Erythroblast (primary cell): ENCODE measurements at regions not wholly inside any gene's neighbourhood (a gene's known extent, or its start where the extent isn't known, plus 50 kb on each side); places are given as distances from the start of the nearest gene placed in this dataset.

Source experiments
- DNase-seq, 2 experiments: peaks; one replicate each; lab custom pipeline; 2025; lab: John Stamatoyannopoulos, UW
- GATA1 ChIP-seq: IDR thresholded peaks from 2 replicates; pipeline ENCODE4 v1.6.1; 2011; ENCODE audit warnings: low read depth, mild to moderate bottlenecking, control low read depth, low read length, moderate library complexity
- POLR2A ChIP-seq: IDR thresholded peaks from 2 replicates; pipeline ENCODE4 v1.6.1; 2011; ENCODE audit warnings: mild to moderate bottlenecking, low read length

DNA sequence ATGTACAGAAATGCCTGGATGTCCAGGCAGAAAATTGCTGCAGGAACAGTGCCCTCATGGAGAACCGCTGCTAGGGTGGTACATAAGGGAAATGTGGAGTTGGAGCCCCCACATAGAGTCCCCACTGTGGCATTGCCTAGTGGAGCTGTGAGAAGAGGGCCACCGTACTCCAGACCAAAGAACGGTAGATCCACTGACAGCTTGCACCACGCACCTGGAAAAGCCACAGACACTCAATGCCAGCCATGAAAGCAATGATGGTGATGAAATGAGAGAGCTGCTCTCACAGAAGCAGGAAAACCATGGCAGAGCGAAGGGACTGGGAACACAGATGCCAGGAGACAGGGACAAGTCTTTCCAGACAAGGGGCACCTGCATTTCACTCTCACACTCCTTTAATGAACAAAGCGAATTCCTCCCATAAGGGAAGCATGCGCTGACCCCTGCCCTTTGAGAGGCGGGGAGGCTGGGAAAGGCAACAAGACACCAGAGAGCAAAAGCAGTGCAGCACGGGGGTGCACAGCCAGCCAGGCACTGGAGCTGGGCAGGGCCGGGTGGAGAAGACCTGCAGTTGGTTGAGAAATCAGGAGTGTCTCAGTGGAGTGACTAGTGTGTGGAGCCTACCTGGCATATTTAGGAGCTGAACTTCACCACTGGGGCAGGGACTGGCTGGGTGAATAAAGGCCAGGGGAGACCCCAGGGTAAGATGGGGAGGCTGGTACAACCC is 1025.2 kb downstream of the TBC1D22A start:
- no peak for DNase-seq

DNA sequence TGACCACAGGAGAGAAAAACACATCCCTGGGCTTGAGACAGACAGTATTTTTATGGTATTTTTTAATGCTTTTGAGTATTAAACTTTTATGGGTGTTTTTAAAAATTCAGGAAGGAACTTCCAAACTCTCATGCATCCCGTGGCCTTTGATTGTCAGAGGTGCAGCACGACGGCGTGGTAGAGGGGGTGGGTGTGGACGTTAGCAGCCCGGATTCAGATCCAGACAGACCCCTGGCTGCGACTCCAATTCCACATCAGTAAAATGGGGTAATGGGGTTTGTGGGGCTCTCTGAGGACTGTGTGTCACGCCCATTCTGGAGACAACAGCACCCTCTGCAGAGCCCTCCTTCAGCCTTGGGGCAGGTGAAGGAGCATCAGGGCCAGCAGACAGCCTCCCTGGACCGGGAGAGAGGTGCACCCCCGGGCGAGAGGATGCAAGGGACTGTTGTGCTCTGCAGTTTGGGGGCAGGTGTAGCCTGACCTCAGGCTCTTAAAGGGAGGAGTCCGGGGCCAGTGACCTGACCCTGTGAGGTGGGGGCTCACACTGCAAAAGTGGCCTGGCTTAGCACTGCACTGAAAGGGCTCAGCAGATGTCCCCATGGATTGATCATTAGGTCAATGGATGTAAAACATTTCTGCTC is 1024.3 kb downstream of the TBC1D22A start:
- no peak for DNase-seq
- TF ChIP-seq GATA1 (no peak), POLR2A (no peak)

More for the DNA sequence above, 1025.2 kb downstream of the TBC1D22A start:
- TF ChIP-seq GATA1, result no peak
- no peak for TF ChIP-seq POLR2A

DNA sequence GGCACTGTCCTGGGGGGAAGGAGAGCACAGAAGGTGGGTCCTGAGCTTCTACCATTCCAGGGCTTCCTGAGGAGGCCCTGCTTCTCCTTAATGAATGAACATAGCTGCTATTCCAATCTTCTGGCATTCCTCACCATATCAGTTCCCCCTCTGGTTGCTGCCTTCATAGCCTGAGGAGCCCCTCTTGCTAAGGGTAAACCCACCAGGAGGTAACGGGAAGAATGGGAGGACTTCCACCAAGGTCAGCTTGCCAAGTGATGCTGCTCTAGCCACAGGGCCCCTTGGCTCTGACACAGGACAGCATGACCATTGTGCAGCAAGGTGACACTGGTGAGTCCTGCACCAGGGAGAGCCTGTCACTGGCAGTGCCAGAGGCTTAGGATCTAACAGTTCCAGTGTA is 1022.5 kb downstream of the TBC1D22A start:
- no peak for DNase-seq
- TF ChIP-seq POLR2A (no peak), GATA1 (no peak)

DNA sequence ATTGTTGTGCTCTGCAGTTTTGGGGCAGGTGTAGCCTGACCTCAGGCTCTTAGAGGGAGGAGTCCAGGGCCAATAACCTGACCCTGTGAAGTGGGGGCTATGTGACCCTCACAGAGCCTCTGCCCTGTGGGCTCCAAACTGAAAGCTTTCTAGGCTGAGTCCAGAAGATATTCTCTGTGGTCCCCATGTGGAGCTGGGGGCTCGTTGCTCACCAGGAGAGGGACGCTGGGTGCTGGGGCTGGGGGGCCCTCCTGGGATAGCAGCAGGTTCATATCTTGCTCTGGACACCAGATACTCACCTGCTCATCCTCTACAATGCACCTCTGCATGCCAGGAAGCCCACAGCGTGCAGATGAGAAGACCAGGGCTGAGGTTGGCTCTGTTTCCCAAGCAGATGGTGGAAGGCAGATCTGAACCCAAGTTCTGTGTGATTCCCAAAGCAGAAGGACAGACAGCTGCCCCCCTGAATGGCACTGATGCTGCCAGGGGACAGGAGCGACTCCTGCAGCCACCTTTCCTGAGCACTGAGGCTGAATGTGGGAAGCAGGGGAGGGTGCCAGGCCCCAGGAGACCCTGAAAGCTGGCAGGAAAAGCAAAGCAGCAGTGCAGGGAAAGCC is 1022.0 kb downstream of the TBC1D22A start:
- DNase-seq, result no peak
- no peak for TF ChIP-seq GATA1
- TF ChIP-seq POLR2A, result no peak

DNA sequence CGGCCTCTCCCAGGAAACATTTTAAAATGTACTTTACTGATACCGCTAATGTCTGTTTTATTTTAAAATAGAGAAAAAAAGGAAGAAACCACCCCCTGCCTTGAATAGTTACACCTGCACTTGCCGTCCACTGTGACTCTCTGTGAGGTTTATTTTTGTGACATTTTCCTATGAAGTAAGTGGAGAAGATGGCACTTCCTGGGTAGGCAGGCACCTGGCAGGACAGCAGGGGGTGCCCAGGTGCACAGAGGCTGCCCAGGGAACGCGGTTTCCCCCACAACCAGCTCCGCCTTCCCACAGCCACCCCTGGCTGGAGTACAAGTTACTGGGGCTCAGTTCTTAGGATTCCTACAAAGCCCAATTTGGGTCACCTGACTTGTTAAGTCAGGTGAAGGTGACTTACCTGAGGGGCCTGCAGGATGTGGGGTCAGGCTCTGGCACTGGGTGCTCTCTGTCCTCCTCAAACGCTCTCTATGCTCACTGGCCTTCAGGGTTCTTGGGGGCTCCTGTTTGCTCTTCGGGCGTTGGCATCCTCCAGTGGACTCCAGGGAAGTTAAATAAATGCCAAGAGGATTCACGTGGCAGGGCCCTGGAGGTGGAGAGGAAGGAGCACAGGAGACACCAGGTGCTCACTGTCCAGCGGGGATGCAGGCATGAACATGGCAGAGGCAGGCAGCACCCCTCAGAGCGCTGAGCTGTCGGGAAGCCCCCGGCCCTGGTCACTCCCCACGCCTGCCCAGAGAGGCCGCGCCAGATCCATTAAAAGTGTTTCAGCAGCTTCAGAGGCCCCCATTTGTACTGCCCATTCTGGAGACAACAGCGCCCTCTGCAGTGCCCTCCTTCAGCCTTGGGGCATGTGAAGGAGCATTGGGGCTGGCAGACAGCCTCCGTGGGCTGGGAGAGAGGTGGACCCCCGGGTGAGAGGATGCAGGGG is 1021.2 kb downstream of the TBC1D22A start:
- no peak for DNase-seq
- TF ChIP-seq GATA1 (no peak), POLR2A (no peak)

DNA sequence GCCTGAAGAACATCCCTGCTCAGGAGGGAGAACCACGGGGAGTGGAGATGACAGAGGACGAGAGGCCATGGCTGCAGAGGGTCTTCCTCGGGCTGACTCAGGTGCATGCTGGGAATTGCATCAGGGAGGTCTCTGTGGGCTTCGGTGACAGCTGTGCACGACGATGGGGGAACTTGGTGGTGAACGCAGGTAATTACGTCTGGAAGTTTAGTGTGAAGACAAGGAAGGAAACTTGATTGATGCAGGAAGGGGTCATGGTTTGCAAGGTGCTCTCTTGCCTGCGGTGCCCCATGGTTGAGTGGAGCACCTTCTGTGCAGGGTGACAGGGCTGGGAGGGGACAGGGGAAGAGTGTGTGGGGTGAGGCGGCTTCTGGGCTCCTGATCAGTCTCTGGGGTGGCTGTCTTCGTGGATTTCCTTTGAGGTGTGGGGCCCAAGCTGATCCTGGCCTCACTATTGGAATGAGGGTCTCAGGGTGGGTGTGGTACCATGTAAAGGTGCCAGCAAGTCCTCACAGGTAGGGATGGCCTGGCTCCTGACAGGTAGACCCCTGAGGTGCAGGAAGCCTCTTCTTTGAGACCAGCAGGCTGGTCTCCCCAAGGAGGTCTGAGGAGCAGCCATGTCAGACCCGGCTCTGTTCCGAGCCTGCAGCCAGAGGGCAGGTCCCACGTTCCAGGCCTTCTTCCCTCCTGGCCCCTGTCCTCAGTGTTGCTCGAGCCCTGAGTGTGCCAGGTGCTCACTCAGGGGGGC is 1020.1 kb downstream of the TBC1D22A start:
- no peak for TF ChIP-seq GATA1
- no peak for TF ChIP-seq POLR2A

DNA sequence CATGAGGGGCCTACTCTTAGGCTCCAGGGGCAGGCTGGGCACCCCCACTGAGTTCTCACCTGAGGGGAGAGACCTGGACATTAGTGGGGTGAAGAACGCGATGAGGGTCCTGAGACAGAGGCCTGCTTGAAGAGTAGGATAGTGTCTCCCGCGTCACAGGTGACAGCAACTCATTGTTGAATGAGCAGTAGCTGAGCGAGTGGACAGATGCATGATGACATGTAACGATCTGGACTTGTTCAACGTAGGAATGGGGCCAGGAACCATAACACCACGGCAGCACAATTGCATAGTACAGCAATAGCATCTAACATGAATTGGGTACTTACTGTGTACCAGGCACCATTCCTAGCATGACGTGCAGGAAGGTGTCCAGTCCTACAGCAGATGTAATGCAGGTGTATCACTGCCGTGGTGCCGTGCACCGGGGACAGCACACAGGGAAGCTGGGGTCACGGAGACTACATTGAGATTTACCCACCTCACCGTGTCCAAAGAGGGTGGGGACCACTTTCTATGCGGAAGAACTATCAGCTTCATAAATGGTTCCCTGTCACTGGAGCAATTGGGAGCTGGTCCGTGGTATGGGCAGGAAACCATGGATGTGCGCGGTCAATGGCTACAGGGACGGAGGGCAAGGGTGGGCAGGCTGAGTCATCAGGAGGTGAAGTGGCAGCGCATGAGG is 1019.1 kb downstream of the TBC1D22A start:
- TF ChIP-seq POLR2A, result no peak
- no peak for TF ChIP-seq GATA1
- DNase-seq, result no peak

More for the DNA sequence above, 1020.1 kb downstream of the TBC1D22A start:
- no peak for DNase-seq

DNA sequence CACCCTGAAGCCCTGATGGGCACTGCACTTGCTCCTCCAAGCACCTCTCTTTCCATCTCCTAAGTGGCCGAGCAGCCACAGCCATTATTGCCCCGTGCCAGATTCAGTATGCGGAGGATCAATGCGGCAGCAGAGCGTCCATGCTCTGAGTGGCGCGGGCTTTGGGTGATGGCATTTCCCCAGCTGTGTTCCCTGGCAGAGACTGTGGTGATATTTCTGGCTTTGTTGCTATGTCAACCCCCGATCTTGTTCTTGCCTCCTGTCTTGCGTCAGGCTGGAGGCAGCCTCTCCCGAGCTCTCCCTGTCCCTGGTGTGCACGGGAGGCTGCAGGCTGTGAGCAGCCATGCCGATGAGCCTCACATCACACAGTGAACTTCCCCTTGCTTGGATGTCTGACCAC is 1018.6 kb downstream of the TBC1D22A start:
- TF ChIP-seq POLR2A (no peak), GATA1 (no peak)
- no peak for DNase-seq

DNA sequence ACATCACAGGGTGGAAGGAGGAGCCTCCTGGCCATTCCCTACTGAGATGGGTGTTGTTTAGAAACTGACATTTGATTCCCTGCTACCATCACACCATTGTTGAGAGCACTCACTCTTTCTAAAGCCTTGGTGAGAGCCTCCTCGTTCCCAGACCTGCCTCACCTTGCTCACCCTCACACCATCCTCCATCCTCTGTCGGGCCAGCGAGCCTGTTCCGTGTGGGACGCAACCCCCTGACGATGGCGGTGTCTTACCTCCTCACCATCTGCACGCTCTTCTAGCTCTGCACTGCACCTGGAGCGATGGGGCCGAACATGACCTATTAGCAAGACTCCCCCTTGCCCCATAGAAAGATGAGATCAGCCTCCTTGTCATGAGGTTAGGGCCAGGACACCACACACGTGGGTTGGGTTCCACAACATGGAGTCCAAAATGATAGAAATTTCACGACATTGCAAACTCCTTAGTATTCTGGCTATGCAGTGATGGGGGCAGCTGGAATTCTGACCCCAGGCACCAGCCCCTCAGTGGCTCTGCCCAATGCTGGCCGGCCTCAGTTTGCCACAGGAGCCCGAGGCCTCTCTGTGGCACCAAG is 1017.9 kb downstream of the TBC1D22A start:
- no peak for DNase-seq
- TF ChIP-seq GATA1 (no peak), POLR2A (no peak)

DNA sequence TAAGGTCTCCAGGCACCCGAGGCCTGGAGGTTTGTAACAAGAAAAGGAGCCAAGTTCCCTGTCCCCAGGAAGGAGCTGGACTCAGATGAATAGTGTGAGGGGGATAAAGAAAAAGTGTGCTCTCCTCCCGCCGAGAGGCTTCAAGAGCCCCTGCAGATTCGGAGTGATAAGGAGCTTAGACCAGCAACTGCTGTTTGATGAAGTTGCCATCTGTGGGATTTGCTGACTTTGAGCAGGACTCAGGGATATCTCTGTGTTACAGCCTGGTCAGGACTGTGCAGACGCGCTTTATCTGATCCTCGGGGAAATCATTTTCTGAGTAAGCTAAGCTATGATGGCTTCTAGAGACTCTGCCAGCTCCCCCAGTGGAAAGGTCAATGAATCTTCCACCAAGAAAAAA is 1017.0 kb downstream of the TBC1D22A start:
- DNase-seq, result no peak
- no peak for TF ChIP-seq GATA1
- no peak for TF ChIP-seq POLR2A

DNA sequence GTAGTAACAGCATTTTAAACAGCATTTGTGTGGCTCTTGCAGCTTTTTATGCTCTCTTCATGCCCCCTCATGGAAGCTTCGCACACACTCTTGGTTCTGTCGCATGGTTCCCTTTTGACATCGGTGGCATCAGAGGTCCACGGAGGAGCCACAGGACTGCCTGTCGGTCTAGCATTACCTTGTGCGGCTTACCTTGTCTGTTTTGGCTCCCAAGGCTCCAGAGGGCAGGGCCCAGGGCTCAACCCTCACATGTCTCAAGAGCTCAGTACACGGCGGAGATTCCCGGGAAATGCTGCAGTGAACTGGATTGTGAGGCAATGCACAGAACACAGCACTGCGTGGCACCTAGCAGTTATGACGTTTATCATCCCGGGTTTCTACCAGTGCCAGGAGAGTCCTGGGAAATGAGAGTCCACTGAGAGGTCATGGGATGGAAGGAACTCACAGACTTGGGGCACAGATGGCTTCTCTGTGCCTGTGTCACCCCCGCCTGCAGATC is 1015.8 kb downstream of the TBC1D22A start:
- DNase-seq, result no peak
- no peak for TF ChIP-seq POLR2A
- no peak for TF ChIP-seq GATA1

DNA sequence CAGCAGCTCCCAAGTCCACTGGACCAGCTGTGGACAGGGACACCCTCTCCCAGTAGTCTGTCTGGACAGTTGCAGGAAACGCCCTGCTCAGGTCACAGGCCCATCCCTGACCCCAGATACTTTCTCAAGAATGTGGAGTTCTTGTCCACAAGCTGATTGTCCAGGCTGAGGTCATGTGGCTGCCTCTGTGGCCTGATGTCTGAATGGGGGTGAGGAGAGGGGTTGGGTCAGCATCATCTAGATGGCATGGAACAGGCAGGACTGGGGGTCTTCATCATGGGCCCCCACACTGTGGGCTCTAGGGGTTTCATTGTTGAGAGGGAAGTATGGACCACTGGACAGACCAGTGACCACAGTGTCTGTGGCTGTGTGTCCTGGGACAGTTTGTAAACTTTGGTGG is 1015.0 kb downstream of the TBC1D22A start:
- no peak for DNase-seq
- TF ChIP-seq POLR2A, result no peak
- TF ChIP-seq GATA1, result no peak
